Sigmoid colon (tissue), 6 donors: ENCODE measurements at regions not wholly inside any gene's neighbourhood (a gene's known extent, or its start where the extent isn't known, plus 50 kb on each side); places are given as distances from the start of the nearest gene placed in this dataset.

ENCODE experiments used
- DNase-seq: peaks from one replicate; pipeline ENCODE4 v3.0.0-alpha.2; 2019
- H3K27ac ChIP-seq, 4 donors: fragments of 200-600 bp; sonication (generic); one replicate each; pipeline ENCODE4 v1.5.1; 2016 to 2019; ENCODE audit warnings: mild to moderate bottlenecking in 1 of 4
- H3K27me3 ChIP-seq, 3 donors: fragments of 200-600 bp; sonication (generic); one replicate each; pipeline ENCODE4 v1.5.1; 2019; ENCODE audit warnings: mild to moderate bottlenecking in 1 of 3
- H3K36me3 ChIP-seq, 4 donors: fragments of 200-600 bp; sonication (generic); one replicate each; pipeline ENCODE4 v1.5.1; 2016 to 2019
- H3K4me1 ChIP-seq, 4 donors: fragments of 200-600 bp; sonication (generic); one replicate each; pipeline ENCODE4 v1.5.1; 2017 to 2019
- H3K4me3 ChIP-seq, 4 donors: fragments of 200-600 bp; sonication (generic); one replicate each; pipeline ENCODE4 v1.5.1; 2017 to 2019; ENCODE audit warnings: mild to moderate bottlenecking in 2 of 4, moderate library complexity in 1 of 4
- H3K9me3 ChIP-seq, 4 donors: fragments of 200-600 bp in 3 of 4; sonication (generic) in 3 of 4; one replicate each; pipeline versions ENCODE4 v1.5.1 to v1.6.1; 2013 to 2019
- EP300 ChIP-seq, 4 donors: sonication (generic); formaldehyde crosslinking; IDR thresholded peaks; one replicate each; pipeline ENCODE4 v1.6.1; 2017; ENCODE audit warnings: antibody characterized with exemption in 4 of 4
- POLR2A ChIP-seq, 2 donors: fragments of 450-650 bp; IDR thresholded peaks; one replicate each; pipeline ENCODE4 v1.6.1; 2016; ENCODE audit warnings: antibody characterized with exemption in 2 of 2, mild to moderate bottlenecking in 2 of 2, moderate library complexity in 2 of 2
- POLR2AphosphoS5 ChIP-seq, 4 donors: sonication (generic); formaldehyde crosslinking; IDR thresholded peaks; one replicate each; pipeline ENCODE4 v1.6.1; 2017; ENCODE audit warnings: antibody characterized with exemption in 4 of 4
- WGBS, 2 donors: extraction: QIAGEN DNeasy Blood & Tissue Kit; methylation state at CpG; one replicate each; pipeline ENCODE4 v1.1.7; 2013; 5-methylcytosine and 5-hydroxymethylcytosine counted together
- intact Hi-C: fragments of 100-400 bp; cut with DNase I; formaldehyde crosslinking; loops from one replicate; pipeline ENCODE4 v1.15.1; 2023
- TF ChIP-seq, protein P1 (sequence below), 4 experiments: fragments of 450-650 bp in 3 of 4; fragments of 200-600 bp in 1 of 4; IDR thresholded peaks; one replicate each; pipeline ENCODE4 v1.5.1; 2016 to 2019; ENCODE audit warnings: antibody characterized with exemption in 4 of 4, mild to moderate bottlenecking in 3 of 4, moderate library complexity in 2 of 4
- donor health status: healthy with polysubstance abuse.
- donor health status: healthy.

DNA sequence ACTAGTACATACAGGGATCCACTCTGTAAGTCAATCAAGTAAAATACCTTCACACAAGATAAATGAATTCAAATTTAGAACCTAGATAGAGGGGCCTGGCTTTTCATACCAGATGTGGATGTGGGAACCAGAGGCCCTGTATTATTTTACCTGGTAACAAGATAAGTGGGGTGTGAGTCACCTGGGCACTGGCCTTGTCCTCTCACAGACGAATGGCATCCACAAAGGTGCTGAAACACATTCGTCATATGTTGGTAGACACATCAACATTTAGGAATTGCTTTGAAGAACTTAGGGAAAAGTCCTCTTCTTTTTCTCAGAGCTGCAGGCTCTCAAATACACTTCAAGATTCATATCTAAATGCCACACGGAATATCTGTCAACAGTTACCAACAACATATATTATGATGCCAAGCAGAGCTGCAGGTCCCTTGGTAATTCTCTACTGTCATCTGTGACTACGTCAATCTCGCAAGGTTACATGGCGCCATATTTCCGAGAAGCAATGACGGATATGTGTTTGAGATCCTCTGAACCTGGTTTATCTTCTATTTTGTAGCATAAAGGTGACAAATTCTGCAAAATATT is 618.6 kb downstream of the EPM2A start:
- H3K4me1 ChIP-seq, result no peaks in the 10 kb centered on the region
- no peak overlapping the region for H3K27ac ChIP-seq
- TF ChIP-seq EP300 (IDR thresholded peaks at IDR 0.05) (no peak), POLR2A (IDR thresholded peaks at IDR 0.05) (no peak), POLR2AphosphoS5 (IDR thresholded peaks at IDR 0.05) (no peak)
- TF ChIP-seq, protein P1, sequence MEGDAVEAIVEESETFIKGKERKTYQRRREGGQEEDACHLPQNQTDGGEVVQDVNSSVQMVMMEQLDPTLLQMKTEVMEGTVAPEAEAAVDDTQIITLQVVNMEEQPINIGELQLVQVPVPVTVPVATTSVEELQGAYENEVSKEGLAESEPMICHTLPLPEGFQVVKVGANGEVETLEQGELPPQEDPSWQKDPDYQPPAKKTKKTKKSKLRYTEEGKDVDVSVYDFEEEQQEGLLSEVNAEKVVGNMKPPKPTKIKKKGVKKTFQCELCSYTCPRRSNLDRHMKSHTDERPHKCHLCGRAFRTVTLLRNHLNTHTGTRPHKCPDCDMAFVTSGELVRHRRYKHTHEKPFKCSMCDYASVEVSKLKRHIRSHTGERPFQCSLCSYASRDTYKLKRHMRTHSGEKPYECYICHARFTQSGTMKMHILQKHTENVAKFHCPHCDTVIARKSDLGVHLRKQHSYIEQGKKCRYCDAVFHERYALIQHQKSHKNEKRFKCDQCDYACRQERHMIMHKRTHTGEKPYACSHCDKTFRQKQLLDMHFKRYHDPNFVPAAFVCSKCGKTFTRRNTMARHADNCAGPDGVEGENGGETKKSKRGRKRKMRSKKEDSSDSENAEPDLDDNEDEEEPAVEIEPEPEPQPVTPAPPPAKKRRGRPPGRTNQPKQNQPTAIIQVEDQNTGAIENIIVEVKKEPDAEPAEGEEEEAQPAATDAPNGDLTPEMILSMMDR (IDR thresholded peaks at IDR 0.05), result no peak
- no peak overlapping the region for H3K4me3 ChIP-seq
- 89 to 93% methylated on average over 8 of the region's 8 CpGs for WGBS, 2 donors
- H3K36me3 ChIP-seq, result no peaks in the 10 kb centered on the region
- H3K27me3 ChIP-seq, result no peaks in the 10 kb centered on the region
- no peaks in the 10 kb centered on the region for H3K9me3 ChIP-seq
- DNase-seq, result no peak
- intact Hi-C loops, result no loop called here

DNA sequence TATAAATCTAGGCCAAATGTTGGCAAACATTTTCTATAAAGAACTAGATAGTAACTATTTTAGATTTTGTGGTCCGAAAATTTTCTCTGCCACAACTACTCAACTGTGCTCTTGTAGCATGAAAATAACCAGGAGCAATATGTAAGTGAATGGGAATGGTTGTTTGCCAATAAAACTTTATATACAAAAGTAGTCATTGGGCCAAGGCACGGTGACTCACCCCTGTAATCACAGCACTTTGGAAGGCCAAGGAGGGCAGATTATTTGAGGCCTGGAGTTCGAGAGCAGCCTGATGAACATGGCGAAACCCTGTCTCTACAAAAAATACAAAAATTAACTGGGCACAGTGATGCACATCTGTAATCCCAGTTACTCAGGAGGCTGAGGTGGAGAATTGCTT is 617.1 kb downstream of the EPM2A start:
- H3K27me3 ChIP-seq, result no peaks in the 10 kb centered on the region
- WGBS, 2 donors, result 84 to 87% methylated on average over 4 of the region's 4 CpGs
- intact Hi-C loops, result no loop called here
- no peak overlapping the region for H3K4me3 ChIP-seq
- H3K9me3 ChIP-seq, result no peaks in the 10 kb centered on the region
- TF ChIP-seq POLR2AphosphoS5 (IDR thresholded peaks at IDR 0.05) (no peak), EP300 (IDR thresholded peaks at IDR 0.05) (no peak), POLR2A (IDR thresholded peaks at IDR 0.05) (no peak)
- TF ChIP-seq, protein P1 (IDR thresholded peaks at IDR 0.05), result no peak
- no peaks in the 10 kb centered on the region for H3K36me3 ChIP-seq
- no peak overlapping the region for H3K27ac ChIP-seq
- no peaks in the 10 kb centered on the region for H3K4me1 ChIP-seq
- no peak for DNase-seq

DNA sequence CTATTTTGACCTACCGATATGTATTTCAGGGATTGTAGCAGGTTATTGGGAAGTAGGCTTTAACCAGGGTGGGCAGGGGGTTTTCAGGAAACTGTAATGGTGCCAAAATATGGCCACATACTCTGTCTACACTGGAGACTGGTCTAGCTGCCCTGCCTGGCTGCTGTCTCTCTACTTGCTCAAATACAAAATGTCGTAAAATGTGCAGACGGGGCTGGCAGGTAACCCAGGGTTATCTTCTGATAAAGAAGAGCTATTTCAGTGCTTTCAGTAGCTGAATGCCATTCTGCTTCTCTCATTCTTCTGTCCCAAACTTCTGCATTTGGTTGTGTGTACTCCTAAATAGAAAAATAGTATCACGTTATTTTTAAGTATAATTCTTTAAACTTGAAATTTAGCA is 616.2 kb downstream of the EPM2A start:
- no peak for TF ChIP-seq EP300 (IDR thresholded peaks at IDR 0.05)
- TF ChIP-seq POLR2AphosphoS5 (IDR thresholded peaks at IDR 0.05), result no peak
- TF ChIP-seq, protein P1 (IDR thresholded peaks at IDR 0.05), result no peak
- no peak for TF ChIP-seq POLR2A (IDR thresholded peaks at IDR 0.05)
- WGBS, 2 donors, result 50 to 85% methylated on average over 4 of the region's 4 CpGs
- no peaks in the 10 kb centered on the region for H3K27me3 ChIP-seq

DNA sequence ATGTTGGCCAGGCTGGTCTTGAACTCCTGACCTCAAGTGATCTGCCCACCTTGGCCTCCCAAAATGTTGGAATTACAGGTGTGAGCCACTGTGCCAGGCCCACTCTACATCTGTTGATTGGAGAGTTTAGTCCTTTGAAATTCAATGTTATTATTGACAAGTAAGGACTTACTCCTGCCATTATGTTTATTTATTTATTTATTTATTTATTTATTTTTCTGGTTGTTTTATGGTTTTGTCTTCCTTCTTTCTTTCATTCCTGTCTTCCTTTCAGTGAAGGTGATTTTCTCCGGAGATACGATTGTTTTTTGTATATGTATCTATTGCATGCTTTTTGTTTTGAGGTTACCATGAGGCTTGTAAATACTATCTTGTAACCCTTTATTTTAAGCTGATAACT is 602.6 kb downstream of the EPM2A start:
- Histone ChIP-seq H3K27ac (no peak overlapping the region), H3K4me3 (no peak overlapping the region), H3K36me3 (no peaks in the 10 kb centered on the region), H3K4me1 (no peaks in the 10 kb centered on the region), H3K9me3 (no peaks in the 10 kb centered on the region), H3K27me3 (no peaks in the 10 kb centered on the region)
- 97 to 98% methylated on average over 2 of the region's 2 CpGs for WGBS, 2 donors
- intact Hi-C loops, result no loop called here
- TF ChIP-seq POLR2A (IDR thresholded peaks at IDR 0.05) (no peak), POLR2AphosphoS5 (IDR thresholded peaks at IDR 0.05) (no peak), EP300 (IDR thresholded peaks at IDR 0.05) (no peak)
- TF ChIP-seq, protein P1 (IDR thresholded peaks at IDR 0.05), result no peak
- no peak for DNase-seq

More for the DNA sequence above, 616.2 kb downstream of the EPM2A start:
- Histone ChIP-seq H3K4me1 (no peaks in the 10 kb centered on the region), H3K27ac (no peak overlapping the region), H3K9me3 (no peaks in the 10 kb centered on the region), H3K4me3 (no peak overlapping the region), H3K36me3 (no peaks in the 10 kb centered on the region)
- intact Hi-C loops, result no loop called here
- no peak for DNase-seq

DNA sequence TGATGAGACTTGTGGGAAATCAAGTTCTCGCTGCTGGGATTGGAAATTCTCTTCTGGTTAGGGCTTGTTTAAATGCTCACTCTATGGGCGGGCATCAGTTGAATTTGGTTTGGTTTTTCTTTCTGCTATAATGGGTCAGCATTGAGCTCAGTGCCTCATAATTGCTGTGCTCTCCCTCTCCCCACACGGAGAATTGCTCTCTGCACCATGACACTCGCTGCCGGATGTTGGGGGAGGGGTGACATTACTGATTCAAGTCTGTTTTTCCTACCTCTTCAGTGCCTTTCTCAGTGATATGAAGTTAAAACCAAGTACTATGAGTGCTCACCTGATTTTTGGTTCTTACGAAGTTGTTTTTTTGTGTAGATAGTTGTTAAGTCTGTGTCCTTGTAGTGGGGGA is 599.6 kb downstream of the EPM2A start:
- H3K4me3 ChIP-seq, result no peak overlapping the region
- no peaks in the 10 kb centered on the region for H3K27me3 ChIP-seq
- 84% methylated on average over 6 of the region's 6 CpGs for WGBS, 2 donors
- no peaks in the 10 kb centered on the region for H3K4me1 ChIP-seq
- DNase-seq, result no peak
- no peaks in the 10 kb centered on the region for H3K36me3 ChIP-seq
- no peaks in the 10 kb centered on the region for H3K9me3 ChIP-seq
- H3K27ac ChIP-seq, result no peak overlapping the region
- intact Hi-C loops, result no loop called here
- TF ChIP-seq POLR2AphosphoS5 (IDR thresholded peaks at IDR 0.05) (no peak), POLR2A (IDR thresholded peaks at IDR 0.05) (no peak), EP300 (IDR thresholded peaks at IDR 0.05) (no peak)
- TF ChIP-seq, protein P1 (IDR thresholded peaks at IDR 0.05), result no peak
